Epithelial cell of proximal tubule (primary cell): ENCODE measurements at regions not wholly inside any gene's neighbourhood (a gene's known extent, or its start where the extent isn't known, plus 50 kb on each side); places are given as distances from the start of the nearest gene placed in this dataset.

Source experiments
- DNase-seq: peaks from one replicate; pipeline ENCODE4 v3.0.0-alpha.2; 2011; ENCODE audit warnings: low read depth
- H3K4me3 ChIP-seq: 2 replicates; pipeline ENCODE4 v1.5.1; 2011; ENCODE audit warnings: low read depth, mild to moderate bottlenecking, low read length
- CTCF ChIP-seq: conservative IDR thresholded peaks from 2 replicates; pipeline ENCODE4 v1.5.1; 2012; ENCODE audit warnings: low read depth, mild to moderate bottlenecking, low read length

- no peak for TF ChIP-seq CTCF
- DNase-seq: no peak
- no peak overlapping the region for H3K4me3 ChIP-seq
These were observed 132.6 kb downstream of the TRMT11 start for GRCh38 chr6:126118936-126119335.

- no peak overlapping the region for H3K4me3 ChIP-seq
- TF ChIP-seq CTCF: no peak
- DNase-seq: no peak
These were observed 136.9 kb downstream of the TRMT11 start for GRCh38 chr6:126123226-126123625.

- no peak overlapping the region for H3K4me3 ChIP-seq
- TF ChIP-seq CTCF: peak; percentile 29
- DNase-seq: no peak
These were observed 141.3 kb downstream of the TRMT11 start for GRCh38 chr6:126127659-126128058.

GRCh38 chr6:126131246-126131645 is 144.9 kb downstream of the TRMT11 start:
- DNase-seq: no peak
- no peak for TF ChIP-seq CTCF
- H3K4me3 ChIP-seq: no peak overlapping the region

- no peak for TF ChIP-seq CTCF
- no peak overlapping the region for H3K4me3 ChIP-seq
- DNase-seq: no peak
These were observed 147.6 kb downstream of the TRMT11 start for GRCh38 chr6:126133984-126134383.

GRCh38 chr6:126134491-126134890 is 148.2 kb downstream of the TRMT11 start:
- no peak overlapping the region for H3K4me3 ChIP-seq
- TF ChIP-seq CTCF: no peak
- no peak for DNase-seq

GRCh38 chr6:126140015-126140414 is 153.7 kb downstream of the TRMT11 start:
- no peak overlapping the region for H3K4me3 ChIP-seq
- DNase-seq: no peak
- no peak for TF ChIP-seq CTCF
